Liver (tissue), 3 donors: ENCODE measurements at regions not wholly inside any gene's neighbourhood (a gene's known extent, or its start where the extent isn't known, plus 50 kb on each side); places are given as distances from the start of the nearest gene placed in this dataset.

Source experiments
- TAF1 ChIP-seq: conservative IDR thresholded peaks from 2 replicates; pipeline ENCODE4 v1.6.1; 2016; ENCODE audit warnings: antibody characterized with exemption, mild to moderate bottlenecking
- TF ChIP-seq, protein P1 (sequence below): fragments of 150-350 bp; IDR thresholded peaks from 2 replicates; pipeline ENCODE4 v1.5.1; 2017; ENCODE audit warnings: improper control_type of control experiment, low read depth, low read length; ENCODE audit not compliant: missing input control
- donor health status: healthy.
- donor health status: healthy.

DNA sequence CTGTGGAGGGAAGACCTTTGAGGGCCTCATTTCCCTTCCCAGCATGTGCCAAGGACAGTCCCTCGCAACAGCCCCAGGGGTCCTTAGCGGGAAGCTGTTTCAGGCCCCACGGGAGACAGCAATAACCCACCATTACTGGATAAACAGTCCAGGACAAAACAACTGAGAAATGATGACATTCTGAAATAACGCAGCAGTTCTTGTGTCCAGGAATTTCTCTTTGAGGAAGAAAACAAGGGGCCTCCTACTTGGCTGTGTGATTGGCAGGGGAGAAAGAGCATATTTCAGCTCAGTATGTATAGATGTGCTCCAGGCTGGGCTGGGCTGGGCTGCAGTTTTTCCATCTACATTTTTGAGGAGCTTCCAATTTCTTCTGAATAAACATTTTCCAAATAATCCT is 82.2 kb upstream of the THBS1 start:
- TF ChIP-seq, protein P1, sequence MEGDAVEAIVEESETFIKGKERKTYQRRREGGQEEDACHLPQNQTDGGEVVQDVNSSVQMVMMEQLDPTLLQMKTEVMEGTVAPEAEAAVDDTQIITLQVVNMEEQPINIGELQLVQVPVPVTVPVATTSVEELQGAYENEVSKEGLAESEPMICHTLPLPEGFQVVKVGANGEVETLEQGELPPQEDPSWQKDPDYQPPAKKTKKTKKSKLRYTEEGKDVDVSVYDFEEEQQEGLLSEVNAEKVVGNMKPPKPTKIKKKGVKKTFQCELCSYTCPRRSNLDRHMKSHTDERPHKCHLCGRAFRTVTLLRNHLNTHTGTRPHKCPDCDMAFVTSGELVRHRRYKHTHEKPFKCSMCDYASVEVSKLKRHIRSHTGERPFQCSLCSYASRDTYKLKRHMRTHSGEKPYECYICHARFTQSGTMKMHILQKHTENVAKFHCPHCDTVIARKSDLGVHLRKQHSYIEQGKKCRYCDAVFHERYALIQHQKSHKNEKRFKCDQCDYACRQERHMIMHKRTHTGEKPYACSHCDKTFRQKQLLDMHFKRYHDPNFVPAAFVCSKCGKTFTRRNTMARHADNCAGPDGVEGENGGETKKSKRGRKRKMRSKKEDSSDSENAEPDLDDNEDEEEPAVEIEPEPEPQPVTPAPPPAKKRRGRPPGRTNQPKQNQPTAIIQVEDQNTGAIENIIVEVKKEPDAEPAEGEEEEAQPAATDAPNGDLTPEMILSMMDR = no peak
- no peak for TF ChIP-seq TAF1
